ENCODE measurements at regions not wholly inside any gene's neighbourhood (a gene's known extent, or its start where the extent isn't known, plus 50 kb on each side); places are given as distances from the start of the nearest gene placed in this dataset.

GRCh38 chr1:116260621-116261020 is 112.4 kb upstream of the ATP1A1 start:
- H3K36me3 ChIP-seq (ENCODE audit: control insufficient read depth in 1 of 2, insufficient read depth in 2 of 2, low read length in 2 of 2) = no peaks in the 10 kb centered on the region
- H3K9me3 ChIP-seq (ENCODE audit: control insufficient read depth in 1 of 2, low read length in 2 of 2) = no peaks in the 10 kb centered on the region
- H3K27me3 ChIP-seq (ENCODE audit: control insufficient read depth in 1 of 2, insufficient read depth in 2 of 2, low read length in 2 of 2) = no peaks in the 10 kb centered on the region
- H3K27ac ChIP-seq (ENCODE audit: low read depth, low read length) = no peak overlapping the region
- no peak overlapping the region for H3K4me3 ChIP-seq (ENCODE audit: low read depth in 1 of 2, low read length in 2 of 2)
- peaks cover 30 to 48% of the 10 kb centered on the region in 2 donors for H3K4me1 ChIP-seq (ENCODE audit: control insufficient read depth in 1 of 2, insufficient read depth in 2 of 2, low read length in 2 of 2)
- no peak overlapping the region for H3K9ac ChIP-seq (ENCODE audit: low read depth in 1 of 2, low read length in 2 of 2)

GRCh38 chr1:116261227-116261626 is 111.8 kb upstream of the ATP1A1 start:
- Histone ChIP-seq H3K27ac (ENCODE audit: low read depth, low read length) (no peak overlapping the region), H3K9ac (ENCODE audit: low read depth in 1 of 2, low read length in 2 of 2) (no peak overlapping the region), H3K4me3 (ENCODE audit: low read depth in 1 of 2, low read length in 2 of 2) (no peak overlapping the region), H3K27me3 (ENCODE audit: control insufficient read depth in 1 of 2, insufficient read depth in 2 of 2, low read length in 2 of 2) (no peaks in the 10 kb centered on the region), H3K36me3 (ENCODE audit: control insufficient read depth in 1 of 2, insufficient read depth in 2 of 2, low read length in 2 of 2) (no peaks in the 10 kb centered on the region), H3K4me1 (ENCODE audit: control insufficient read depth in 1 of 2, insufficient read depth in 2 of 2, low read length in 2 of 2) (peaks cover 24 to 45% of the 10 kb centered on the region in 2 donors), H3K9me3 (ENCODE audit: control insufficient read depth in 1 of 2, low read length in 2 of 2) (no peaks in the 10 kb centered on the region)

DNA sequence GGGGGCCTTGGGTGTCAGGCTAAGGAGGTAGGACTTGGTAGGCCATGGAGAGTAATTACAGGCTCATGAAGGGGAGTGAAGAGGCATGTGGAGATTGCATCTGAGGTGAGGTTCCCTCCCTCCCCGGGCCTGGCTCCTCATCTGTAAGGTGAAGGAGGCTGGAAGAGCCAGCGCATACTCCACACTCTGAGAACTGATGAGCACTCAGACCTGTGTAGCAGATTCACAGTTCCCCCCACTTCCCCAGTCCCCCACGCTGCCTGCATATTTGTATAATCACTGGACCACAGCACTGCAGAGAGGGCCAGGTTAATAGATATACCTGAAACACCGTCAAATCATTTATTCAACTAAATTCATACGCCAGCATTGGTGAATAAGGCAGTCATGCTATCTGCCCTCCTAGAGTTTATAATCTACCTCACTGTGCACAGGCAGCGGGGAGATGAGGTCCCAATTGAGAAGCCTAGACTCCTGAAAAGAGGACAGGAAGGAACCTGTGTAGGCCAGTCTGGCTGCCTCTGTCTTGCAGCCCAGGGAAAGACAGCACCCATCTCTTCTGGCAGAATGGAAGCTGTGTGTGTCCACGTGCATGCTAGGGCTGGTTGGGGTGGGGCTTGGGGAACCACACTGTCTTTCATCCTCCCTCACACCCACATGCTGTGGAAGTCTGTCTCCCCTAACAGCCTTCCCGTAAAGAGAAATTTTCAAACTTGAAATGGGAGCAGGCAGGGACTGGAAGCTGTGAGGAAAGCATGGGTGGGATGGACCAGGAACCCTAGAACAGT is 110.6 kb upstream of the ATP1A1 start:
- Histone ChIP-seq H3K27ac (ENCODE audit: low read depth, low read length) (no peak overlapping the region), H3K9ac (ENCODE audit: low read depth in 1 of 2, low read length in 2 of 2) (no peak overlapping the region), H3K9me3 (ENCODE audit: control insufficient read depth in 1 of 2, low read length in 2 of 2) (no peaks in the 10 kb centered on the region), H3K36me3 (ENCODE audit: control insufficient read depth in 1 of 2, insufficient read depth in 2 of 2, low read length in 2 of 2) (no peaks in the 10 kb centered on the region), H3K27me3 (ENCODE audit: control insufficient read depth in 1 of 2, insufficient read depth in 2 of 2, low read length in 2 of 2) (no peaks in the 10 kb centered on the region), H3K4me1 (ENCODE audit: control insufficient read depth in 1 of 2, insufficient read depth in 2 of 2, low read length in 2 of 2) (peaks cover 12 to 38% of the 10 kb centered on the region in 2 donors), H3K4me3 (ENCODE audit: low read depth in 1 of 2, low read length in 2 of 2) (no peak overlapping the region)

- Histone ChIP-seq H3K4me3 (ENCODE audit: low read depth in 1 of 2, low read length in 2 of 2) (no peak overlapping the region), H3K27ac (ENCODE audit: low read depth, low read length) (no peak overlapping the region), H3K9ac (ENCODE audit: low read depth in 1 of 2, low read length in 2 of 2) (no peak overlapping the region), H3K27me3 (ENCODE audit: control insufficient read depth in 1 of 2, insufficient read depth in 2 of 2, low read length in 2 of 2) (no peaks in the 10 kb centered on the region), H3K9me3 (ENCODE audit: control insufficient read depth in 1 of 2, low read length in 2 of 2) (no peaks in the 10 kb centered on the region), H3K4me1 (ENCODE audit: control insufficient read depth in 1 of 2, insufficient read depth in 2 of 2, low read length in 2 of 2) (peaks cover 9 to 36% of the 10 kb centered on the region in 2 donors), H3K36me3 (ENCODE audit: control insufficient read depth in 1 of 2, insufficient read depth in 2 of 2, low read length in 2 of 2) (no peaks in the 10 kb centered on the region)
Observed at GRCh38 chr1:116262995-116263385, 110.1 kb upstream of the ATP1A1 start.

GRCh38 chr1:116265931-116266863 is 106.8 kb upstream of the ATP1A1 start:
- H3K9me3 ChIP-seq (ENCODE audit: control insufficient read depth in 1 of 2, low read length in 2 of 2) = no peaks in the 10 kb centered on the region
- no peak overlapping the region for H3K27ac ChIP-seq (ENCODE audit: low read depth, low read length)
- peaks cover 3 to 8% of the 10 kb centered on the region in 2 donors for H3K4me1 ChIP-seq (ENCODE audit: control insufficient read depth in 1 of 2, insufficient read depth in 2 of 2, low read length in 2 of 2)
- H3K4me3 ChIP-seq (ENCODE audit: low read depth in 1 of 2, low read length in 2 of 2) = no peak overlapping the region
- H3K27me3 ChIP-seq (ENCODE audit: control insufficient read depth in 1 of 2, insufficient read depth in 2 of 2, low read length in 2 of 2) = no peaks in the 10 kb centered on the region
- no peak overlapping the region for H3K9ac ChIP-seq (ENCODE audit: low read depth in 1 of 2, low read length in 2 of 2)
- no peaks in the 10 kb centered on the region for H3K36me3 ChIP-seq (ENCODE audit: control insufficient read depth in 1 of 2, insufficient read depth in 2 of 2, low read length in 2 of 2)

- Histone ChIP-seq H3K27me3 (ENCODE audit: control insufficient read depth in 1 of 2, insufficient read depth in 2 of 2, low read length in 2 of 2) (no peaks in the 10 kb centered on the region), H3K36me3 (ENCODE audit: control insufficient read depth in 1 of 2, insufficient read depth in 2 of 2, low read length in 2 of 2) (no peaks in the 10 kb centered on the region), H3K27ac (ENCODE audit: low read depth, low read length) (no peak overlapping the region), H3K9ac (ENCODE audit: low read depth in 1 of 2, low read length in 2 of 2) (no peak overlapping the region), H3K4me1 (ENCODE audit: control insufficient read depth in 1 of 2, insufficient read depth in 2 of 2, low read length in 2 of 2) (peaks cover 3 to 8% of the 10 kb centered on the region in 2 donors), H3K4me3 (ENCODE audit: low read depth in 1 of 2, low read length in 2 of 2) (no peak overlapping the region), H3K9me3 (ENCODE audit: control insufficient read depth in 1 of 2, low read length in 2 of 2) (no peaks in the 10 kb centered on the region)
Observed at GRCh38 chr1:116266864-116267212, 106.2 kb upstream of the ATP1A1 start.

DNA sequence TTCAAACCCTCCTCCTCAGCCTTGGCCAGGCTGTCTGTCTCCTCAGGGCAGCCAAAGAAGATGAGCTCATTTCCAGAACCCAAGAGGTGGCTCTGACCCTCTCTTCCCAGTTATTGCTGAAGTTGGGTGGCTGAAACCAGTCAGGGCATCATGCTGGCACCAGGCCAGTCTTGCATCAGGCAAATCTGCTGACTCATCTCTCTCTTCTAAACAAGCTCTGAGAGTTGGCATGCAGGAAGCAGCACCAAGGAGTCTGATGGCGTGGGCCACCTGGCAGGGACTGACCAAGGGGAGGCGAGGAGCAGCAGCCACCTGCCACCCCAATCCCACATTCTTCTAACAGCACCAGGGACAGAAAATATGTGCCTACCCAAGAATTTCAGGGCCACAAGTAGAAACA is 104.8 kb upstream of the ATP1A1 start:
- Histone ChIP-seq H3K9me3 (ENCODE audit: control insufficient read depth in 1 of 2, low read length in 2 of 2) (no peaks in the 10 kb centered on the region), H3K36me3 (ENCODE audit: control insufficient read depth in 1 of 2, insufficient read depth in 2 of 2, low read length in 2 of 2) (no peaks in the 10 kb centered on the region), H3K4me3 (ENCODE audit: low read depth in 1 of 2, low read length in 2 of 2) (no peak overlapping the region), H3K4me1 (ENCODE audit: control insufficient read depth in 1 of 2, insufficient read depth in 2 of 2, low read length in 2 of 2) (peaks cover 7 to 18% of the 10 kb centered on the region in 2 donors), H3K27me3 (ENCODE audit: control insufficient read depth in 1 of 2, insufficient read depth in 2 of 2, low read length in 2 of 2) (no peaks in the 10 kb centered on the region), H3K9ac (ENCODE audit: low read depth in 1 of 2, low read length in 2 of 2) (no peak overlapping the region), H3K27ac (ENCODE audit: low read depth, low read length) (no peak overlapping the region)

GRCh38 chr1:116270316-116271057 is 102.6 kb upstream of the ATP1A1 start:
- Histone ChIP-seq H3K9ac (ENCODE audit: low read depth in 1 of 2, low read length in 2 of 2) (no peak overlapping the region), H3K27me3 (ENCODE audit: control insufficient read depth in 1 of 2, insufficient read depth in 2 of 2, low read length in 2 of 2) (no peaks in the 10 kb centered on the region), H3K4me3 (ENCODE audit: low read depth in 1 of 2, low read length in 2 of 2) (no peak overlapping the region), H3K9me3 (ENCODE audit: control insufficient read depth in 1 of 2, low read length in 2 of 2) (no peaks in the 10 kb centered on the region), H3K4me1 (ENCODE audit: control insufficient read depth in 1 of 2, insufficient read depth in 2 of 2, low read length in 2 of 2) (peaks cover 11 to 22% of the 10 kb centered on the region in 2 donors), H3K27ac (ENCODE audit: low read depth, low read length) (no peak overlapping the region), H3K36me3 (ENCODE audit: control insufficient read depth in 1 of 2, insufficient read depth in 2 of 2, low read length in 2 of 2) (no peaks in the 10 kb centered on the region)

- no peak overlapping the region for H3K9ac ChIP-seq (ENCODE audit: low read depth in 1 of 2, low read length in 2 of 2)
- H3K4me1 ChIP-seq (ENCODE audit: control insufficient read depth in 1 of 2, insufficient read depth in 2 of 2, low read length in 2 of 2) = peaks cover 9 to 14% of the 10 kb centered on the region in 2 donors
- no peaks in the 10 kb centered on the region for H3K27me3 ChIP-seq (ENCODE audit: control insufficient read depth in 1 of 2, insufficient read depth in 2 of 2, low read length in 2 of 2)
- no peak overlapping the region for H3K27ac ChIP-seq (ENCODE audit: low read depth, low read length)
- no peaks in the 10 kb centered on the region for H3K36me3 ChIP-seq (ENCODE audit: control insufficient read depth in 1 of 2, insufficient read depth in 2 of 2, low read length in 2 of 2)
- H3K9me3 ChIP-seq (ENCODE audit: control insufficient read depth in 1 of 2, low read length in 2 of 2) = no peaks in the 10 kb centered on the region
- no peak overlapping the region for H3K4me3 ChIP-seq (ENCODE audit: low read depth in 1 of 2, low read length in 2 of 2)
Observed at GRCh38 chr1:116273042-116273783, 99.8 kb upstream of the ATP1A1 start.

Measured in duodenal mucosa (tissue), 2 donors.